HG03280 (cell line): ENCODE measurements at regions not wholly inside any gene's neighbourhood (a gene's known extent, or its start where the extent isn't known, plus 50 kb on each side); places are given as distances from the start of the nearest gene placed in this dataset.

ENCODE experiments used
- ATAC-seq: cut with Tn5 transposase; IDR thresholded peaks from one replicate; pipeline ENCODE4 v1.9.1; 2021; ENCODE audit warnings: mild to moderate bottlenecking, moderate library complexity; ENCODE audit not compliant: unreplicated experiment

GRCh38 chr13:44271031-44271455, 102.6 kb upstream of the SERP2 start:
- no peak for ATAC-seq

- no peak for ATAC-seq
Measured at GRCh38 chr13:44271473-44271872, 102.2 kb upstream of the SERP2 start.

GRCh38 chr13:44271915-44272341, 101.7 kb upstream of the SERP2 start:
- ATAC-seq, result no peak

- ATAC-seq, result no peak
Measured at GRCh38 chr13:44272692-44273091, 100.9 kb upstream of the SERP2 start.

GRCh38 chr13:44273216-44273615, 100.4 kb upstream of the SERP2 start:
- no peak for ATAC-seq

- ATAC-seq, result peak; percentile 91
Measured at GRCh38 chr13:44273991-44274770, 99.4 kb upstream of the SERP2 start.

- no peak for ATAC-seq
Measured at GRCh38 chr13:44274771-44275205, 98.8 kb upstream of the SERP2 start.

GRCh38 chr13:44275381-44275780, 98.2 kb upstream of the SERP2 start:
- ATAC-seq, result no peak

- ATAC-seq, result no peak
Measured at GRCh38 chr13:44276061-44276460, 97.6 kb upstream of the SERP2 start.

GRCh38 chr13:44277459-44277858, 96.2 kb upstream of the SERP2 start:
- ATAC-seq, result no peak

GRCh38 chr13:44278166-44278565, 95.5 kb upstream of the SERP2 start:
- ATAC-seq, result no peak

GRCh38 chr13:44280456-44280855, 93.2 kb upstream of the SERP2 start:
- no peak for ATAC-seq

GRCh38 chr13:44281252-44282000, 92.2 kb upstream of the SERP2 start:
- ATAC-seq, result no peak

GRCh38 chr13:44283600-44283999, 90.0 kb upstream of the SERP2 start:
- no peak for ATAC-seq

- no peak for ATAC-seq
Measured at GRCh38 chr13:44287958-44288357, 85.7 kb upstream of the SERP2 start.

GRCh38 chr13:44292545-44292944, 81.1 kb upstream of the SERP2 start:
- no peak for ATAC-seq

- no peak for ATAC-seq
Measured at GRCh38 chr13:44293374-44293773, 80.2 kb upstream of the SERP2 start.

- no peak for ATAC-seq
Measured at GRCh38 chr13:44293908-44294735, 79.5 kb upstream of the SERP2 start.

GRCh38 chr13:44294876-44295275, 78.7 kb upstream of the SERP2 start:
- ATAC-seq, result no peak

GRCh38 chr13:44296856-44297255, 76.8 kb upstream of the SERP2 start:
- no peak for ATAC-seq

GRCh38 chr13:44298314-44298713, 75.3 kb upstream of the SERP2 start:
- ATAC-seq, result no peak
